GM19328 (cell line): ENCODE measurements at regions not wholly inside any gene's neighbourhood (a gene's known extent, or its start where the extent isn't known, plus 50 kb on each side); places are given as distances from the start of the nearest gene placed in this dataset.
"Not testable (repeated sequence)": the region's sequence is repeated elsewhere in the genome, so short reads cannot be mapped to it uniquely, and the experiment has no call there.

Experiments
- ATAC-seq: cut with Tn5 transposase; IDR thresholded peaks from one replicate; pipeline ENCODE4 v1.9.1; 2021; ENCODE audit warnings: mild to moderate bottlenecking, moderate library complexity; ENCODE audit not compliant: unreplicated experiment

DNA sequence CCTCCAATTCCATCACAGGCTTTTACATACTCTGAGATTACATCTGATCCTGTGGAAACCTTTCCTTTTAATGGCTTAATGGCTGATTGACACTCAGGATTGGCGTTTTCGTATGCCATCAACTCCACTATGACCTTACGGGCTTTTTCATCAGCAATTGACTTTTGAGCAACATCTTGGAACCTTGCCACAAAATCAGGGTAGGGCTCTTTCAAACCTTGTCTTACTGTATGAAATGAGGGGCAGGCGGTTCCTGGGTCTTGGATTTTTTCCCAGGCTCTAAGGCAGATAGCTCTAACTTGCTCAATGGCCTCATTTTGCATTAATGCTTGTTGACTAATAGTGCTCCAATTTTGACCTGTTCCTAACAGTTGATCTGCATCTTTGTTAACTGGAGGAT, 250.9 kb upstream of the PRKCQ start:
- ATAC-seq, result not testable (repeated sequence)

DNA sequence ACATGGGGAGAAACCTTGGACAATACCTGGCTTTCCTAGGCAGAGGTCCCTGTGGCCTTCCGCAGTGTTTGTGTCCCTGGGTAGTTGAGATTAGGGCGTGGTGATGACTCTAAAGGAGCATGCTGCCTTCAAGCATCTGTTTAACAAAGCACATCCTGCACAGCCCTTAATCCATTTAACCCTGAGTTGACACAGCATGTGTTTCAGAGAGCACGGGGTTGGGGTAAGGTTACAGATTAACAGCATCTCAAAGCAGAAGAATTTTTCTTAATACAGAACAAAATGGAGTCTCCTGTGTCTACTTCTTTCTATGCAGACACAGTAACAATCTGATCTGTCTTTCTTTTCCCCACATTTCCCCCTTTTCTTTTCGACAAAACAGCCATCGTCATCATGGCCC, 244.7 kb upstream of the PRKCQ start:
- not testable (repeated sequence) for ATAC-seq

GRCh38 chr10:6823770-6824169, 243.7 kb upstream of the PRKCQ start:
- no peak for ATAC-seq

DNA sequence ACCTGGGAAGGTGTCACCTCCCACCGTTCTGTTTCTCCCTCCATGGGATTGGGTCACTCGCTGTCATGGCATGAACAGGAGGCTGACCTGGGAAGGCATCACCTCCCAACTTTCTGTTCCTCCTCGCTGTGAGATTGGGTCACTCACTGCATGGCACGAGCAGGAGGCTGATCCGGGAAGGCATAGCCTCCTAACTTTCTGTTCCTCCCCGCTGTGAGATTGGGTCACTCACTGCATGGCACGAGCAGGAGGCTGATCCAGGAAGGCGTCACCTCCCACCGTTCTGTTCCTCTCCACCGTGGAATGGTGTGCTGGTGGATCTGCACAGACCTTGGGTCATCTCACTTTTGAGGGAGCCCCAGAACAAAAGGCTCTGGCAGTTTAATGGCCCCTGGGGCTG, 239.2 kb upstream of the PRKCQ start:
- no peak for ATAC-seq

DNA sequence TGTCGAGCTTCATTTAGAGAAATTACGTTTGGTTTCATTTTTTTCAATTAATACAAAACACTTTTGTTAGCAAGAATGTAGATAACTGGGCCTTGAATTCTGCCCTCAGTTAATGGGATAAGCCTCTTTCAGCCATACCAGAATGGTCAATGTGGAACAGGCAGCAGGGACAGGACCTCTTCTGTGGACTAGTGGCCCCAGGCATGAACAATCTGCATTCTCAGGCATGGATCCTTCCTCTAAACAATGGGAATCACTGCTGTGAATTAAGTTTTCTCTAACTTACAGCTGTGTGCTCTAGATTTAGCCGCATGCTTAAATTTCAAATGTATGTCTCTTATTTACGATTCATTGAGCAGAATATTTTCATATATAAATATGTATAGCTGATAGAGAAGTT, 237.7 kb upstream of the PRKCQ start:
- ATAC-seq, result no peak

DNA sequence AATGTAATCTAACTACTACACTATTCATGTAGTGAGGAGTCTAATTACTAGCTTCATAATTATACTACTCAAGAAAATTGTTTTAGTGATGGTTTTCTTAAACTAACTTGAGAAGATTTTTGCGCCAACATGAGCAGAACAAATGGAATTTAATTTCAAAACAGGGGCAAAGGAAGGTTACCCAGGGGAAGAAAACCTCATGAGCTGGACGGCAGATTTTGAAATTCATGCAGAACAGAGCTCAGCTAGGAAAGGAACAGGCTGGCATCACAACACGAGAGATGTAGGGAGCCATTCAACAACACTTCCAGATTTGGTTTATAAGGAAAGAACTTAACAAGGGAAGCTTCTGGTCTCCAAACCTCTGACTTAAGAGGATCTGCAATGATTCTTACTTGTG, 235.3 kb upstream of the PRKCQ start:
- ATAC-seq, result no peak

DNA sequence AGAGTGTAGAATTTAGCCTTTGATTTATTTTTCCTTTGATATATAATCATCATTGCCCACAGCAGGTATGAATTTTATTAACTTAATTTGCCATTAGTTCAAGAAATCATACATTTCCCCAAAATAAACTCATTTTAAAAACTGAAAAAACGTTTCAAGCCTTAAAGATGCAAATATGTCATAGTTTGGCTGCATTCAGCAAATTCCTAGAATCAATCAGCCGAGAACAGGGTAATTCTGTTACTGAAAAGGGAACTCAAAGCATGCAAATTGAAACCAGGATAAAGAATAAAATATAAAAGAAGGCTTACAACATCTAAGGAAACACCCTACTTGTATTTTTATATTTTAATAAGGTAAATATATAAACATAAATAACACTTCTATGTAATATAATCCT, 233.8 kb upstream of the PRKCQ start:
- no peak for ATAC-seq

DNA sequence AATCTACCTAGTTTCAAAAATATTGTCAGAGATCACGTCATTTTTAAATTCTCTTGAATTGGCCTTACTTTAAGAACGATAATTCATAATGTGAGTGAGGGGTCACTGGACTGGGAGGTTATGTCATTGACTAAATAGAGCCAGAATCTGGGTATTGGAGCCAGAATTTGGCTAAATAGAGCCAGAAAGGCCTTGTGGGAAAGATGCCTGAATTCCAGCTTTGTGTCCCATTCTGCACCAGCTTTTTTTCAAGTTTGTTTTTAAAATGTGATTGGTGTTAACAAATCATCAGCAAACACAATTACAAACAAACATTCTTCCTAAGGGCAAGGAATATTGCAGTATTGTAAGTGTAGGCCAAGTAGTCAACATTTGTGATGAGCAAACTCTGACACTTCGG, 233.2 kb upstream of the PRKCQ start:
- no peak for ATAC-seq

- ATAC-seq, result no peak
These were observed 231.1 kb upstream of the PRKCQ start for GRCh38 chr10:6811153-6811552.

DNA sequence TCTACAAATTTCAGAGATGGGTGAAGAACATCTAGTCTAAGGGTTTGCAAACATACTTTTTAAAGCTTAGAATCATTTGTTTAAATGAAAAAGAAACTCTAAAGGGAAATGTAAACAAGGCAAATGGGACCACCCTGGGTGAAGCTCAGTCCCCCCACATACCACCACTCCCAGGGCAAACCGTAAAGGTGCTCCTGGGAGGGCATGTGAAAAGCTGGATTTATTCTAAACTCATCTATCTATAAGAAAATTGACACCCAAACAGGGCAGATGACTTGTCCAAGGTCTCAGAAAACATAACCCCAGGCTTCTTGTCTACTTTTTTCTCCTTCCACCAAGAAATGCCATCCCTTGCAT, 223.3 kb upstream of the PRKCQ start:
- no peak for ATAC-seq

GRCh38 chr10:6802759-6803426, 222.8 kb upstream of the PRKCQ start:
- no peak for ATAC-seq

GRCh38 chr10:6796231-6796630, 216.2 kb upstream of the PRKCQ start:
- ATAC-seq, result no peak

- no peak for ATAC-seq
These were observed 215.5 kb upstream of the PRKCQ start for GRCh38 chr10:6795541-6795940.

DNA sequence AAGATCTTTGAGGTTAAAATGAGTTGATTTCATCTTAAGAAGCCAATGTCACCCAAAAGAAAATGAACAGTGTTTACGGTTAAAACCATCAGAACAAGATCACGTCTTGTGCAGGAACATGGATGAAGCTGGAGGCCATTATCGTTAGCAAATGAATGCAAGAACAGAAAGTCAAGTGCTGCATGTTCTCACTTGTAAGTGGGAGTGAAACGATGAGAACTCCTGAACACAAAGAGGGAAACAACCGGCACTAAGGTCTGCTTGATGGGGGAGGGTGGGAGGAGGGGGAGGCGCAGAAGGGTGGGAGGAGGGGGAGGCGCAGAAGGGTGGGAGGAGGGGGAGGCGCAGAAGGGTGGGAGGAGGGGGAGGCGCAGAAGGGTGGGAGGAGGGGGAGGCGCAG, 214.8 kb upstream of the PRKCQ start:
- not testable (repeated sequence) for ATAC-seq

DNA sequence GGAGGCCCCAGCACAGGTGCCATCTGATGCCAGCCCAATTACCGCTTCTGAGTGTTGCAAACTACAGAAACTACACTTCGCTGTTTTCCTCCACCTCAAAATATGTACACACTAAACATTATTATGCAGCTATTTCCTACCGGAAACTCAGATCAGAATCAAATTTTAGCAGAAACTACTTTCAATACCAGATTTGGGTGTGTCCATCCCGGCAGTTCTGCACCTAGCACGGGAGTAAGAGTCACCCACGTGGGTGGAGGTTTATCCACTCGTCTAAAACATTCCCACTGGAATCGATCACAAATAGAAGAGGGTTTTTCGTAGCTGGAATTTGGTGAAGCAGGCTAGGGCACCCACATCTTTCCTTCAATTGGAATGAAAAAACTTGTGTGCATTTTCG, 214.4 kb upstream of the PRKCQ start:
- ATAC-seq, result no peak

GRCh38 chr10:6788731-6789130, 208.7 kb upstream of the PRKCQ start:
- ATAC-seq, result no peak

- no peak for ATAC-seq
These were observed 208.2 kb upstream of the PRKCQ start for GRCh38 chr10:6788231-6788630.

GRCh38 chr10:6787718-6788117, 207.6 kb upstream of the PRKCQ start:
- no peak for ATAC-seq

GRCh38 chr10:6787091-6787490, 207.0 kb upstream of the PRKCQ start:
- ATAC-seq, result no peak

GRCh38 chr10:6786579-6787031, 206.5 kb upstream of the PRKCQ start:
- no peak for ATAC-seq

GRCh38 chr10:6784429-6784828, 204.4 kb upstream of the PRKCQ start:
- ATAC-seq, result not testable (repeated sequence)

DNA sequence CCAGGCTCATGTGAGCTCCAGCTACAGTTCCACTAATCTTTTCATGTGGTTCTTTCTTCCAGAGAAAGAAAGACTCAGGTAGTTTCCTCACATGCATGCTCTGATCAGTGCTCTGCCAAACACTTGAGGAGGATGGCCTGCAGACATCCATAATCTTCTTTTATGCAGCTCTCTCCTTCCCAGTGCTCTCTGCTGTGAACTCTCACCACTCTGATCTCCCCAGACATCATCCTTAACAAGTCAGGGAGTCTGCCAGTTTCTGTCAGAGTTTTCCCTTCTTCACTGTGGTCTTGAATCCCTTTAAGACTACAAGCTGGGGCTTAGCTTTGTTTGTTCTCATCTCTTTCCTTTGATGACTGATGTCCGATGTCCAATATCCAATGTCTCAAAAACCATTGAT, 203.4 kb upstream of the PRKCQ start:
- no peak for ATAC-seq

GRCh38 chr10:6782378-6782777, 202.3 kb upstream of the PRKCQ start:
- no peak for ATAC-seq
